ENCODE measurements at regions not wholly inside any gene's neighbourhood (a gene's known extent, or its start where the extent isn't known, plus 50 kb on each side); places are given as distances from the start of the nearest gene placed in this dataset.

DNA sequence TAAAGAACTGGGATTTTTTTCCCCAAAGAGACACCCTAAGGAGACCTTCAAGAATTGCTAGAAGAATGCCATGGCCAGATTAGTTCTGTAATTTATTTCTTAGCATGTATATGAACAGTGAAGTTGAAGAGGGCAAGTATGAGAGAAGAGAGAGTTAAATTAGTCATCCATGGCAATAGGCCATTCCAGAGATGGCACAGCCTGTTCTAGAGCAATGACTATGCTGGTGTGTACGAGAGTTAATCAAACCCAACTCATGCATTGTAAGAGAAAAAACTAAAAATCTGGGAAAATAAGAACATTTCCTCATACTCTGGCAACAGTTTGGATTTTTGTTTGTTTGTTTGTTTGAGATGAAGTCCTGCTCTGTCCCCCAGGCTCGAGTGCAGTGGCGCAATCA, 112.1 kb upstream of the PIK3C3 start:
- DNase-seq (ENCODE audit: low read depth in 2 of 3, low spot score in 2 of 3) = no peak

- DNase-seq (ENCODE audit: low read depth in 2 of 3, low spot score in 2 of 3) = no peak
Measured at GRCh38 chr18:41829647-41830516, 125.2 kb upstream of the PIK3C3 start.

DNA sequence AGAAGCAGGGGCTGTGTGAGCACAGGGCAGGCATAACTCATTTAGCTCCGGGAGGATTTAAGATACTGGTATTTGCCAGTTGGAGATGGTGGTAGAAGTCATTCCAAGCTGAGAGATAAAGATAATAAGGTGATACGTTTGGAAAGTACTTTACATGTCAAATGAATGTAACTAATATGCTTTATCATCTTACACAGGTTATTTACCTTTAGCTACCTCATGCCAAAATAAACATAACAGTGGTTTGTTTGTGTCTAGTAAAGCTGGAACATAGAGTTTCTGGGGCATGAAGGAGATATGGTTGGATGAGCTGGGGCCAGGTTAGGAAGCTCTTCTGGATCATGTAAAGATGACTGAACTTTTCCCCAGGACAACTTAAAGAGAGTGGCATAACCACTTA, 126.9 kb upstream of the PIK3C3 start:
- DNase-seq (ENCODE audit: low read depth in 2 of 3, low spot score in 2 of 3) = no peak

DNA sequence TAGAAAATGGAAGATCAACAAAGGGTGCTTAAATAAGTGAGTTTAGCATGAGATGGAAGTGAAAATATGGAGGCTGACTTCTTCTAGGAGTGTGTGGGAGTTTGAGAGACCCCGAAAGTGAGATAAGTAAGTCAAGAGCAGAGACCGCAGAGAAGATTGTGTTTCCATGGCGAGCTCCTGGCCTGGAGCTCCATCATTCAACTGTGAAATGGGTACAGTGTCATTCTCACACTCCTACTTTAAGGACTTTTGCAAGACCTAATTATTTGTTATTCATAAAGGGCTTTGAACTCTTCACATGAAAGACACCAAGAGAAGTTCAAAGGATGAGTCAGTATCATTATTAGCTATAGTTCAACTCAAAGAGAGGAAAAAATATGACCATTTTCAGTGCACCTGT, 134.2 kb upstream of the PIK3C3 start:
- no peak for DNase-seq (ENCODE audit: low read depth in 2 of 3, low spot score in 2 of 3)

- DNase-seq (ENCODE audit: low read depth in 2 of 3, low spot score in 2 of 3) = no peak
Measured at GRCh38 chr18:41818381-41819355, 136.4 kb upstream of the PIK3C3 start.

DNA sequence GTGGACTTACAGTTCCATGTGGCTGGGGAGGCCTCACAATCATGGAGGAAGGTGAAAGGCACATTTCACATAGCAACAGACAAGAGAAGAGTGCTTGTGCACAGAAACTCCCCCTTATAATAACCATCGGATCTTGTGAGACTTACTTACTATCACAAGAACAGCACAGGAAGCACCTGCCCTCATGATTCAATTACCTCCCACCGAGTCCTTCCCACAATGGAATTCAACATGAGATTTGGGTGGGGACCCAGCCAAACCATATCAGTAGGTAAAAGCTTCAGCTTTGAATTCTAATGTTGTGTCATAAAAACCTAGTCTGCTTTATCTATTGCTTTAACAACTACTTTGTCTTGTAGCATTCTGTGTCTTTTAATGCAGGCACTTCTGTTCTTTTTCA, 140.4 kb upstream of the PIK3C3 start:
- no peak for DNase-seq (ENCODE audit: low read depth in 2 of 3, low spot score in 2 of 3)

DNA sequence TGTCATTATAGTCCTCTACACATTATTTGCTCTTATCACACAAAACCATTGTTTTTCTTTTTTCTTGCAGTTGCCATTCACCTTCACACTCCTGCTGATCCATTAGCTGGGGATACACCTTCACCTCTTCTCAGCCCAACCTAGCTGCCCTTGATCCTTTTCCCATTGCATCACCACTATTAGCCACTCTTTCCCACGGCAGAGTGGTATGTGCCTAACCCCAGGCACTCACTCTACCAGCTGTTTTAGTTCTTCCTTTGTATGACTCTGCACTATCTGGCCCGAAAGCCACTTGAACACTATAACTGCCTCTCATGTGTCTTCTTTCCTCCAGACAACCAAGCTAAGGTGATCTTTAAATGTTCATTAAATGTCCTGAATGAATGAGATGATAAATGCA, 145.4 kb upstream of the PIK3C3 start:
- DNase-seq (ENCODE audit: low read depth in 2 of 3, low spot score in 2 of 3) = no peak

DNA sequence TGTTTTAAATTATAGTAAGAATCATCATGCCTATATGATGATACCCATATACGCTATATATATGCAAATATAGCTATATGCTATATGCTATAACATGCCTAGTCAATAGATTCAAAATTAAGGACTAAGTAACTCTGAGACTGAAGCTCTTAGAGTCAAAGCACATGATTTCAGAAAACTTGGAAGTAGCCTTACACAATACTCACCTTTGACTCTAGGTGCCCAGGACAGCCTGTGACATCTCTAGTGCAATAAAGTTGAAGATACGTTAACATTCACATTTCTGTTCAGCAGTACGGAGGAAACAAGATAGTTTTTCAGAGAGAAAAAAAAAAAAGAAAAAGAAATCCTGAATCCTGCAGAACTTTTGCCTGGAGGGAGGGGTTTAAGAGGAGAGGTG, 149.7 kb upstream of the PIK3C3 start:
- DNase-seq (ENCODE audit: low read depth in 2 of 3, low spot score in 2 of 3) = no peak

DNA sequence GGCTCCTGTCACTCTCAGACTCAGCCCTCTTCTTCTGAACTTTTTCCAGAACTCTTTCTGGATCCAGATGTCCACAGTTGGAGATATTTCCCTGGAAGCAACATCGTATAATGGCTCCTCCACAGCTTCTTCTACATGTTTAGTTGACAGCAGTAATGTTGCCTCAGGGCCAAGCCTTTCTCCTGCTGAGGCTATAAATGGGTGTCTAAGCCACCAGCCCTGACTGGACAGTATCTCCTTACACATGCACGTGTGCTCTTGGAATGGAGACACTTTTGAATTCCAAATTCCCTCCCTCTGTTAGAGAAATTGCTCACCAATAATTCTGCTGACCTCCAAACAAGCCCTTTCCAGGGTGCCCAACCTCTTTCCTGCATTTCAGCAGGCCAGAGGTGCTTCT, 156.2 kb upstream of the PIK3C3 start:
- DNase-seq (ENCODE audit: low read depth in 2 of 3, low spot score in 2 of 3) = no peak

DNA sequence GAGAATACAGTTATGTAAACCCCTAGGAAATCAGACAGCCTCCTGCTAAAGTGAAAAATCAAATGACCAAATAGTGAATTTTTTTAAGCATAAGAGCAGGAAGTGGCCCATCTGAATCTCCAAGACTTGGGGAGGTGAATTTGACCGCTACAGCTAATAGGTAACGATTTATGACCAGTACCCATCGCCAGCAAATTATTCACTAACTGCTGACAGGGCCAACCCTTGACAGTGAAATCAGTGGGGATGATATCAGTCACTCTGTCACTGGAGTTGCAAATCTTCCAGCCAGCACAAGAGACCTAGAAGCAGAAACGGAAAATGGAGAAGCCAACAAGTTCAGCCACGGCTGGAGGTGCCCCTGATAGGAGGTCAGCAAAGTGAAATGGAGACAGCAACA, 164.3 kb upstream of the PIK3C3 start:
- DNase-seq (ENCODE audit: low read depth in 2 of 3, low spot score in 2 of 3) = no peak

DNA sequence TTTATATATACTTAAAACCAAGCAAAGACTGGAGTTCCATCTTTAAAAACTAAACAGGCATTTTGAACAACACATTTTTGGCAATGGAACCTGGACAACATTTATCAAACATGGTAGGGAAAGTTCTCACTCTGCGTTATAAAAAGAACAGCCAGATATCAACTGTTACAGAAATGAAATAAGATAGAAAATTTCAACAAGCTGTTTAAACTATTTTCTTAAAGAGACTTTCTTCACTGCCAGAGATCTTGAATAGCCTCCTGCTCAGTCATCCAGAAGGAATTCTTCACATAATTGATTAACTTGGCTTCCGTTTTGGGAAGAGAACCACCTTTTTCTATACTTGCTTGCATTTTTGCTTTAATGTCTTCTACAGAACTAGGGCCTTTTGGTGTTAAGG, 166.0 kb upstream of the PIK3C3 start:
- DNase-seq (ENCODE audit: low read depth in 2 of 3, low spot score in 2 of 3) = no peak

DNA sequence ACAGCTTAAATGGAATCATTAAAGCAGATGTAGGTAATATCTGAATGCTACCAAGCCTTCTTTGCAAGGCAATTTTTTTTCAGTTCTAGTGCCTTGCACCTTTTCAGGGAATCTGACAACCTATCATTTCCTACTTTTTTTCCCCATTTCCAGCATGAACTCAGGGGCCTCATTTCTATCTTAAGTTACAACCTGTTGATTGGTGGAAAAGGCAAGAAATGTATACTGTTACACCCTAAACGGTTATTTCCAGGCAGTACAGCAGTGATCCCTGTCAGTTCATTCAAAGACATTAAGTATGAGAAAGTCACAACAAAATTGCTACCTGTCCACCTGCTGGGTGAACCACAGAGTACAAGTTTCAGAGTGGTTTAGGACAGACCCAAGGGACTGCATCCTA, 171.2 kb upstream of the PIK3C3 start:
- no peak for DNase-seq (ENCODE audit: low read depth in 2 of 3, low spot score in 2 of 3)

- DNase-seq (ENCODE audit: low read depth in 2 of 3, low spot score in 2 of 3) = no peak
Measured at GRCh38 chr18:41783065-41783818, 171.8 kb upstream of the PIK3C3 start.

GRCh38 chr18:41771973-41772372, 183.1 kb upstream of the PIK3C3 start:
- no peak for DNase-seq (ENCODE audit: low read depth in 2 of 3, low spot score in 2 of 3)

DNA sequence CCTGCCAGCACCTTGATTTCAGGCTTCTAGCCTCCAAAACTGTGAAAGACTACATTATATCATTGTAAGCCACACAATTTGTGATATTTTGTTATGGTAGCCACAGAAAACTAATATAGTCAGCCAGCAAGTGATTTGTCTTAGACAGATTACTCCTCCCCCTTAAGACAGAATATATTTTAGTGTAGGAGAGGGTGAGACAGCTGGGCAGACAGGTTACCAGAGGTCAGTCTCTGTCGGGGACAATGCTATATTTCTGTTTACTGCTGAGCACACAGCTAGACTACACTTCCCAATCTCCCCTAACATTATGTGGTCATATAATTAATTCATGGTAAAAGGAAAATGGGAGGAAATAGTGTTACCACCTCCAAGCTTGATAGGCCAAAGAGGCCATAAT, 185.8 kb upstream of the PIK3C3 start:
- no peak for DNase-seq (ENCODE audit: low read depth in 2 of 3, low spot score in 2 of 3)

GRCh38 chr18:41768467-41768866, 186.6 kb upstream of the PIK3C3 start:
- DNase-seq (ENCODE audit: low read depth in 2 of 3, low spot score in 2 of 3) = no peak

- DNase-seq (ENCODE audit: low read depth in 2 of 3, low spot score in 2 of 3) = peak in 1 of 3 donors; percentile 2
Measured at GRCh38 chr18:41767960-41768359, 187.1 kb upstream of the PIK3C3 start.

GRCh38 chr18:41765460-41765859, 189.6 kb upstream of the PIK3C3 start:
- DNase-seq (ENCODE audit: low read depth in 2 of 3, low spot score in 2 of 3) = no peak

DNA sequence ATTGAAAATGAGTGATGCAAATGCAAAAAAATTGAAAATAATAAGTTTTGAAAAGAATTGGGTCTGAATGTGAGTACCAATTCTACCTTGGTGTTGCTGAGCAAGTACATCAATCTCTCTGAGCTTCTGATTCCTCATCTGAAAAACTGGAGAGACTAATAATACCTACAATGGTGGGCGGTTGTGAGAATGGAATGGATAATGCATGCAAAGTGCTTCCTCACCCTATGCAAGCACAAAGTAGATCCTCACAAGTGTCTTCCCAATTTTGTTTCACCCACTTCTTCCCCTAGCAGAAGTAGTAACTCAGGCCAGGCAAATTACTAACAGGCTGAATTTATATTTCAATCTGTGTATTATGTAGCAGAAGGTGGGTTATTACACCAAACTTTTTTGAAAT, 191.7 kb upstream of the PIK3C3 start:
- no peak for DNase-seq (ENCODE audit: low read depth in 2 of 3, low spot score in 2 of 3)

DNA sequence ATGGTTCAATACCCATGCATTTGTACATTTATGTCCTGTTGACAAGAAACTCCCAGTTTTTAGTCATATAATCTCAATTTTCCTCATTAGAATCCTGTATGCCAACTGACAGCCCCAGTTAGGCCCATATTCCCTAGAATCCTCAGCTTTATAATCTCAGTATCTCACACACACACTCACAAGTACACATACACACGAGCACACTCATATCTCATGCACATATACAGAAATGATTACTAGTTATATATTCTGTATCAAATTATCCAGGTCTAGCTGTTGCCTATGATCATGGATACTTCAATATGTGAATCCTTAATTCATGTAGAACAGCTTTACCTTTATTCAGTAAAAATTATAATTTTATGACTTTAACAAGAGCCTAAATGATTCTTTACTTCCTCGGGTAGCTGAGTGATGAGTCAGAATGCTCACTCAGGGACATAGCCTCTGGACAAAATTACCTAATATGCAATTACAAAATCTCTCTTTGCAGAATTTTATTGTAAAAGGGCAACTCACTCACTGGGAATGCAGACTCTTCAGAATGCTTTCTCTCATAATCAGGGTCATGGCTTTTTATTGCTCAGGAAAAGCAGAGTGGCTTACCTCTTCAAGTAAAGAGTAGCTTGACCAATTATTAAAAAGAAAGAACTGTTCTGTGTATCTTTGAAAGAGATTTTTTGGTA, 193.6 kb upstream of the PIK3C3 start:
- DNase-seq (ENCODE audit: low read depth in 2 of 3, low spot score in 2 of 3) = no peak
